ENCODE measurements at regions not wholly inside any gene's neighbourhood (a gene's known extent, or its start where the extent isn't known, plus 50 kb on each side); places are given as distances from the start of the nearest gene placed in this dataset.

GRCh38 chr2:67516362-67516761 lies 119.2 kb downstream of the ETAA1 start:
- no peak for TF ChIP-seq CTCF (IDR thresholded peaks at IDR 0.05; ENCODE audit: borderline replicate concordance, insufficient read depth, low read depth, low read length)
- no peak overlapping the region for H3K4me3 ChIP-seq (ENCODE audit: low read depth, low read length)

- H3K4me3 ChIP-seq (ENCODE audit: low read depth, low read length) = no peak overlapping the region
- TF ChIP-seq CTCF (IDR thresholded peaks at IDR 0.05; ENCODE audit: borderline replicate concordance, insufficient read depth, low read depth, low read length) = no peak
Observed at GRCh38 chr2:67516899-67517530, 119.9 kb downstream of the ETAA1 start.

GRCh38 chr2:67522148-67522547 lies 125.0 kb downstream of the ETAA1 start:
- TF ChIP-seq CTCF (IDR thresholded peaks at IDR 0.05; ENCODE audit: borderline replicate concordance, insufficient read depth, low read depth, low read length) = no peak
- no peak overlapping the region for H3K4me3 ChIP-seq (ENCODE audit: low read depth, low read length)

GRCh38 chr2:67524213-67524612 lies 127.1 kb downstream of the ETAA1 start:
- no peak overlapping the region for H3K4me3 ChIP-seq (ENCODE audit: low read depth, low read length)
- no peak for TF ChIP-seq CTCF (IDR thresholded peaks at IDR 0.05; ENCODE audit: borderline replicate concordance, insufficient read depth, low read depth, low read length)

- H3K4me3 ChIP-seq (ENCODE audit: low read depth, low read length) = no peak overlapping the region
- TF ChIP-seq CTCF (IDR thresholded peaks at IDR 0.05; ENCODE audit: borderline replicate concordance, insufficient read depth, low read depth, low read length) = no peak
Observed at GRCh38 chr2:67524777-67525176, 127.6 kb downstream of the ETAA1 start.

- H3K4me3 ChIP-seq (ENCODE audit: low read depth, low read length) = no peak overlapping the region
- no peak for TF ChIP-seq CTCF (IDR thresholded peaks at IDR 0.05; ENCODE audit: borderline replicate concordance, insufficient read depth, low read depth, low read length)
Observed at GRCh38 chr2:67526283-67526682, 129.2 kb downstream of the ETAA1 start.

GRCh38 chr2:67528320-67528719 lies 131.2 kb downstream of the ETAA1 start:
- TF ChIP-seq CTCF (IDR thresholded peaks at IDR 0.05; ENCODE audit: borderline replicate concordance, insufficient read depth, low read depth, low read length) = no peak
- H3K4me3 ChIP-seq (ENCODE audit: low read depth, low read length) = no peak overlapping the region
